ENCODE measurements at regions not wholly inside any gene's neighbourhood (a gene's known extent, or its start where the extent isn't known, plus 50 kb on each side); places are given as distances from the start of the nearest gene placed in this dataset.
"Not testable (repeated sequence)": the region's sequence is repeated elsewhere in the genome, so short reads cannot be mapped to it uniquely, and the experiment has no call there.

DNA sequence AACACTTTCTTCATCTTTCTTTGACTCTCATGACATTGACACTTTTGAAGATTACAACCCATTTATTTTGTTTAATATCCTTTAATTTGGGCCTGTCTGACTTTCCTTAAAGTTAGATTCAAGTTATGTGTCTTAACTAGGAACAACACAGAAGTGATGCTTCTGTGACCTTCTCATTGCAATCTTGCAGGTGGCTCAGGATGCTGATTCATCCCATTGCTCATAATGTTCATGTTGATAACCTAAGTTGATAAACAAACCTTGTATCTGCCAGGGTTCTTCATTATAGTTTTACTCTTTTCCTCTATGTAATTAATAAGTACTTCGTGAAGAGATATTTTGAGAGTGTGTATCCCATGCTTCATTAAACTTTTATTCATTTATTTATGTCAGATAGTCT, 107.2 kb upstream of the SHB start:
- no peaks in the 10 kb centered on the region for H3K36me3 Mint-ChIP-seq
- H3K4me3 Mint-ChIP-seq = no peak overlapping the region
- peaks cover 6% of the 10 kb centered on the region for H3K4me1 Mint-ChIP-seq (ENCODE audit: unreplicated experiment)
- no peak for DNase-seq (ENCODE audit: extremely low spot score, unreplicated experiment)
- no peaks in the 10 kb centered on the region for H3K27me3 Mint-ChIP-seq
- H3K27ac Mint-ChIP-seq = no peak overlapping the region
- peaks cover 18% of the 10 kb centered on the region for H3K9me3 Mint-ChIP-seq
- TF ChIP-seq CTCF (conservative IDR thresholded peaks at IDR 0.05) = no peak

DNA sequence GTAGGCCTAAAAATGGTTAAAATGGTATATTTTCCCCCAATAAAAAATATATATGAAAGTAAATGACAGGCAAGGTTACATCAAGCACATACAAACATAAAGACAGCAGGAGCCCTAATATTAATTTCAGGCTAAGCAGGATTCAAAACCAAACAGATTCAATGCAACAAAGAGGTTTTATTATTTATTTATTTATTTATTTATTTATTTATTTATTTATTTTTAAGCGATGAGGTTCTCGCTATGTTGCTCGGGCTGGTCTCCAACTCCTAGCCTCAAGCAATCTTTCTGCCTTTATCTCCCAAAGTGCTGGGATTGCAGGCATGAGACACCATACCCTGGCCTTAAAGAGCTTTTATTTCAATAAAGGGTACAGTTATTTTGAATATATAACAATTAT, 106.4 kb upstream of the SHB start:
- Mint-ChIP-seq H3K4me3 (no peak overlapping the region), H3K27ac (no peak overlapping the region), H3K9me3 (peaks cover 26% of the 10 kb centered on the region), H3K27me3 (no peaks in the 10 kb centered on the region), H3K36me3 (no peaks in the 10 kb centered on the region), H3K4me1 (ENCODE audit: unreplicated experiment) (peaks cover 6% of the 10 kb centered on the region)
- TF ChIP-seq CTCF (conservative IDR thresholded peaks at IDR 0.05) = no peak
- no peak for DNase-seq (ENCODE audit: extremely low spot score, unreplicated experiment)

DNA sequence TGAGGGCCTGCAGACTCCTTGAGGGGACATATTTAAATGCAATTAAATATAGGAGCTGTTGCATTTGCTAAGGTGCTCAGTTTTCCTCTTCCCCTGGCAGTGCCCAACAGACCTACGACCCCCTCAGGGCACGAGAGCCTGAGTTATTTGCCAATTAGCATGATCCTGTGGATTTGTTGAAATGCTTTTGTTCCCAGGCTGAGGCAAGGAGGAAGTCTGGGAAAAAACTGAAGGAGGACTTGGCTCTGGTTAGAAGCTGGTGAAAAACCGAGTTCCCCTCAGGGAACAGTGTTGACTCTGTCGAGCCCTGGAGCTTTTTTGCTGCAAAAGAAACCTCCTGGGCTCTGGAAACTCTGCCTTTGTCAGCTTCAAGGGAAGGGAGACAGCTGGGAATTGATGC, 103.6 kb upstream of the SHB start:
- Mint-ChIP-seq H3K27ac (no peak overlapping the region), H3K36me3 (no peaks in the 10 kb centered on the region), H3K4me1 (ENCODE audit: unreplicated experiment) (no peaks in the 10 kb centered on the region), H3K9me3 (peaks cover 24% of the 10 kb centered on the region), H3K4me3 (no peak overlapping the region), H3K27me3 (no peaks in the 10 kb centered on the region)
- no peak for TF ChIP-seq CTCF (conservative IDR thresholded peaks at IDR 0.05)
- no peak for DNase-seq (ENCODE audit: extremely low spot score, unreplicated experiment)

DNA sequence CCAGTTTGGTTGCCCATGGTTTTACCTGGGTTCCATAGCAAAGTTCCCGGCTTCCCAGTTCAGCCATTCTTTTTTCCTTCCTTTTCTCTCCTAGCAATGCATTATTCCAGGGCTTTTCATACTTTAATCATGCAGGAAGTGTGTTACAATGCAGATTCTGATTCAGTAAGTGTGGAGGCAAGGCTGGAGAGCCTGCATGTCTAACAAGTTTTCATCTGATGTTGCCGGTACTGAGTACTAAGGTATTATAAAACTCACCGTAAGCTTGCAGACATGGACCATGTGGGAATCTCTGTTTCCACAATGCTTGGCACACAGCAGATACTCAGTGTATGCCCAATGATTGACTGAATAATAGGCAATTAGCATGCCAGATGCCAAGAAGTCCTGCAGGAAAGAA, 102.9 kb upstream of the SHB start:
- Mint-ChIP-seq H3K9me3 (peaks cover 24% of the 10 kb centered on the region), H3K36me3 (no peaks in the 10 kb centered on the region), H3K27ac (peak overlapping the region; percentile 92), H3K4me3 (no peak overlapping the region), H3K4me1 (ENCODE audit: unreplicated experiment) (no peaks in the 10 kb centered on the region), H3K27me3 (no peaks in the 10 kb centered on the region)
- TF ChIP-seq CTCF (conservative IDR thresholded peaks at IDR 0.05) = no peak
- DNase-seq (ENCODE audit: extremely low spot score, unreplicated experiment) = no peak

DNA sequence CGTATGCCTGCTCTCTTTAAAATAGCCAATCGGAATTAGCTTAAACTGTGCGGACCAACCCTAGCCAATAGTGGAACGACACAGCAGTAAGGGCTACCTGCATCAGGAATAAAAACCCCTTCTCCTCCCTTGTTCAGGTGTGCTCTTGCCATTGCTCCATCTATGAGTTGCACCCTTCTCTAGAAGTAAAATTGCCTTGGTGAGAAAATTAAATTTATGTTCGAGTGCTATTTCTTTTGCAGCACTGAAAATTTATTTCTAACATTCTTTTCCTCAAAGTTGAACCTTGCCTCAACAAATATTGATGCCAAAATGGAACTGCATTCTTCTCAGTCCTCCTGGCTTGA, 102.5 kb upstream of the SHB start:
- Mint-ChIP-seq H3K27me3 (no peaks in the 10 kb centered on the region), H3K36me3 (no peaks in the 10 kb centered on the region), H3K9me3 (peaks cover 24% of the 10 kb centered on the region), H3K4me3 (no peak overlapping the region), H3K4me1 (ENCODE audit: unreplicated experiment) (no peaks in the 10 kb centered on the region), H3K27ac (peak overlapping the region; percentile 92)
- no peak for DNase-seq (ENCODE audit: extremely low spot score, unreplicated experiment)
- TF ChIP-seq CTCF (conservative IDR thresholded peaks at IDR 0.05) = no peak

DNA sequence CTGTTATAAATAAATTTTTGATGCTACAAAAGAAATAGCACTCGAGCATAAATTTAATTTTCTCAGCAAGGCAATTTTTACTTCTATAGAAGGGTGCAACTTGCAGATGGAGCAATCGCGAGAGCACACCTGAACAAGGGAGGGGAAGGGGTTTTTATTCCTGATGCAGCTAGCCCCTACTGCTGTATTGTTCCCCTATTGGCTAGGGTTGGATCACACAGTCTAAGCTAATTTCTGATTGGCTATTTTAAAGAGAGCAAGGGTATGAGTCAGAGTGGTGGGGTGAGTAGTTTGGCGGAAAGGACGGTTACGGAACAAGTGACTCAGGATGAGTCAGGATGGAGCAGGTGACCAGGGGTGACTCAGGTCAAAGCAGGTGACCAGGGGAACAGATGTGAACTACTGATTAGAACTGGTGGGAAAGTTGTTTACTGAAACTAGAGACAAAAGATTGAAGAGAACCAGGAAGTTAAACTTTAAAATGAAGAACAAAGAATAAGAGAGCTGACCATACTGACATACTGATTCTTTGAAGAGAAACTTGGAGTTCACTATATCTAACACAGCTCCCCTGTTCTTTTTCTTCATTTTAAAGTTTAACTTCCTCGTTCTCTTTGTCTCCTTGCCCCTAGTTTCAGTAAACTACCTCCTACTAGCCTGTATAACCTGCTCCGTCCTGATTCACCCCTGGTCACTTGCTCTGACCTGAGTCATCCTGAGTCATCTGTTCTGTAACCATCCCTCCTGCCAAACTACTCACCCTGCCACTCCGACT, 101.9 kb upstream of the SHB start:
- DNase-seq (ENCODE audit: extremely low spot score, unreplicated experiment); H3K4me1 Mint-ChIP-seq (ENCODE audit: unreplicated experiment); H3K4me3 Mint-ChIP-seq; H3K27me3 Mint-ChIP-seq; H3K36me3 Mint-ChIP-seq: not testable (repeated sequence)
- Mint-ChIP-seq H3K9me3 (peaks cover 24% of the 10 kb centered on the region), H3K27ac (peak overlapping the region; percentile 92)

DNA sequence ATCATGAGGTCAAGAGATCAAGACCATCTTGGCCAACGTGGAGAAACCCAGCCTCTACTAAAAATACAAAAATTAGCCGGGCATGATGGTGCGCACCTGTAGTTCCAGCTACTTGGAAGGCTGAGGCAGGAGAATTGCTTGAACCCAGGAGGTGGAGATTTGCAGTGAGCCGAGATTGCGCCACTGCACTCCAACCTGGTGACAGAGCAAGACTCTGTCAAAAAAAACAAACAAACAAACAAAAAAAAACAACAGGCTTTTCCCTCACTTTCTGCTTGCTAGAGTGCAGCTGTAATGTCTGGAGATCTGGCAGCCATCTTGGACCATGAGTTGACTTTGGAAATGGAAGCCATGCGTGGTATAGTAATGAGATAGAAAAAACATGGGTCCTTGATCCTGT, 101.1 kb upstream of the SHB start:
- not testable (repeated sequence) for H3K4me1 Mint-ChIP-seq (ENCODE audit: unreplicated experiment)

More for the DNA sequence above, 101.1 kb upstream of the SHB start:
- not testable (repeated sequence) for H3K27me3 Mint-ChIP-seq; H3K27ac Mint-ChIP-seq; DNase-seq (ENCODE audit: extremely low spot score, unreplicated experiment); H3K36me3 Mint-ChIP-seq; H3K4me3 Mint-ChIP-seq
- peaks cover 24% of the 10 kb centered on the region for H3K9me3 Mint-ChIP-seq

Measured in type B pancreatic cell (in vitro differentiated cells).